Activated CD8-positive, alpha-beta memory T cell treated with anti-CD3 and anti-CD28 coated beads for 4 hours (primary cell): ENCODE measurements at regions not wholly inside any gene's neighbourhood (a gene's known extent, or its start where the extent isn't known, plus 50 kb on each side); places are given as distances from the start of the nearest gene placed in this dataset.

Experiments
- DNase-seq, 2 donors: peaks; one replicate each; pipeline ENCODE4 v3.0.0-alpha.2; 2020; ENCODE audit warnings: low read depth in 2 of 2

- DNase-seq, result no peak
Measured at GRCh38 chr2:831225-831536, 119.5 kb upstream of the SNTG2 start.

DNA sequence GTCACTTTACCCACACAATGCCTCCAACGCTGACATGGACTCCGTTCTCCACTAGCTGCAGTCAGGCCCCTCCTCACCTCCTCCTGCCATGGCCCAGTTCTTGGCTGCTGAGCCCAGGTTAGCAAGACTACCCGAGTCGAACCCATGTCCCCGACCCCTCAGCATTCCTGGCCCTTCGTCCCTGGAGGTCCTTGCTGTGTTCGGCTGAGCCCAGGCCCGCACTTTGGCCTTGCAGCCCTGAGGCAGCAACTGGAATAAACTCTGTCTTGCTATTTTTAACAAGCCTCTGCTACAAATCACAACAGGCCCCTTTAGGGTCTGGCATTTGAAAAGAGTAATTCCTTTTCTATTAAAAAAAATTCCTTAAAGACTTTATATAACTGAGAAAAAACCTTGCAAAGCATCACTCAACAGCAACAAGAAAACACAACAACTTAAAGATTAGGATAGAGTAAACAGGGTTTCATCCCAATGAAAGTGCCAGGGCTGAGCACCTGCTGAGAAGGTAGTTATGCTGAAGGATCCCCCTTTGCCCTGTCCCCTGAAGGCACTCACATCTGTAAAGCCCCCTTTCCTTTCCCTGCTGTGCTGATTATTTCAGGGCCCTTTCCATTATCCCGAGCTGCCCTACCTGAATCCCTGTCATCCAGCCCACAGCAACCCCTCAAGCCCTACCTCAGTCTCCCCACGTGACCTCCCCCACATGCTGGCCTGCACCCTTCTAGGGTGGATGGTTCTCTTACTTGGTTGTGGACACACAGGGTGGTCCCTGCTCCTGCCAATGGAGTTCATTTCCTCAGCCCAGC lies 120.0 kb upstream of the SNTG2 start:
- no peak for DNase-seq

- no peak for DNase-seq
Measured at GRCh38 chr2:829047-829446, 121.6 kb upstream of the SNTG2 start.

GRCh38 chr2:824954-825353 lies 125.7 kb upstream of the SNTG2 start:
- DNase-seq, result no peak

DNA sequence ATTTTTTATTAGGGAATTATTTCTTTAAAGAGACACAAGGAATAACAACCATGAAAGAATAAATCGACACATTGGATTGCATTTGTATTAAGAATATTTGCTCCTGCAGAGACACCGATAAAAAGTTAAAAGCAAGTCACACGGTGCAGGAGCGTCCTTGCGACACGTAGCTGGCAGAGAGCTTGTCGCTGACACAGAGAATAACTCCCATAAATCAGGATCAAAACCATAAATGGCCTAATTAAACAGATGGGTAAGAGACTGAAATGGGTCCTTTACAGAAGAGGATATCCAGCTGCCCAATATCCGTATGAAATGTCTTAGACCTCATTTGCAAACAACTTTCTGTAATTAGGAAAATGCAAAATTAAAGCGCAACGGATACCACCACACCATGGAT lies 126.1 kb upstream of the SNTG2 start:
- DNase-seq, result no peak

- no peak for DNase-seq
Measured at GRCh38 chr2:821546-821945, 129.1 kb upstream of the SNTG2 start.

DNA sequence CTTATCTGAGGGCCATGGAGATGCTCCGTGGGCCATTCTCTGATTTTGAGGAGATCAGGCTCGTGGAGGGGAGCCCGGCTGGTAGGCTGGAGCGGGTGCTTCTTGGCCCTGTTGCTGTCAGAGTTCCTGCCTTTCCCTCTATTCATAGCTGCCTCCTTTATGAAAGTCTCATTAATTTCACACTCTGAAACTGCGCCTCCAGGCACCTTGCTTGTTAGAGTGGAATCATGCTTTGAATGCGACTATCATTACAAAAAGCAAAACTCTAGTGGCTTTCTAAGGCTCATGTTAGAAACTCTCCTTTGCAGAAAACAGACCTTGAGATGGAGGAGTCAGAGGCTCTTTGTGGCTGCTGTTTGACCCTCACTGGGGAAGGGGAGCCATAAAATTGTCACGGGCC lies 131.0 kb upstream of the SNTG2 start:
- DNase-seq, result no peak

DNA sequence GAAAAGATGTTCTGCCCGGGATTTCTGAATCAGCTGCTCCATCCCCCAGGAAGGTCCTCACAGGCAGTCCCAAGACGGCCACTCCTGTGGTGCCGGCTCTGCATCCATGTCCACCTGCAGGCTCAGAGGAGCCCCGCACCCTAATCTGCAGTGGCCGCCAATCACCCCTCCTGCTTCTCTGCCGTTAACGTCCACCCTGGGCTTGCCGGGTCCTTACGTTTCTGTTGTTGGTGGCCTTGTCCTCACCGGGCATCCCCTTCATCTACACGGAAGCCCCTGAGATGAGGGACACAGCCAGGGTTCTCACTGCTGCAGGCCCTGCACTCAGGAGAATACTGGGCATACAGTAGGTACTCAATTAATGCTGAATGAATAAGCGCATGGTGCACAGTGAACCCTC lies 131.5 kb upstream of the SNTG2 start:
- no peak for DNase-seq

DNA sequence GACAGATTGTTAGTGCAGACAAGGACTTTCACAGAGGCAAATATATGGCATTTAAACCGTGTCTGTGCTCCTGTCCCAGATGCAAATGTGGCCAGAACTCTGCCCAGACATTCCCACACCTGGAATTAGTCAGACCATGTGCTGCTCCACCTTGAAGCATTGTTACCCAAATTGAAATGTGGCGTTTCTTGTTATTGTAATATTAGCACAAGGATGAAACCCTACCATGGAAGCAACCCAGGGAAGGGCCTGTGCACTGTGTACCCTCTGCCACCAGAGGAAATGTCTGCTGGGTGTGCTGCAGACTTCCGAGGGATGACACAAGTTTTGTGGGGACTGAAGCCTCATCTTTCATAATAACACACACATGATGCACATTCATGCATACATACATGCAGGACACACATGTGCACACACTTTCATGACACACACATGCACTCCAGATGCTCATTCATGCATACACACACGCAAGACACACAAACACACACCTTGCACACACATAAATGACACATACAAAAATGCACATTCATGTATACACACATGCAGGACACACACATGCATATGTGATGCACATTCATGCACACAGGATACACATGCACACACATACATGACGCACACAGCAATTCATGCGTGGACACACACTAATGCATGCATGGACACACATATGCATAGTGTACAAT lies 133.2 kb upstream of the SNTG2 start:
- DNase-seq, result no peak

DNA sequence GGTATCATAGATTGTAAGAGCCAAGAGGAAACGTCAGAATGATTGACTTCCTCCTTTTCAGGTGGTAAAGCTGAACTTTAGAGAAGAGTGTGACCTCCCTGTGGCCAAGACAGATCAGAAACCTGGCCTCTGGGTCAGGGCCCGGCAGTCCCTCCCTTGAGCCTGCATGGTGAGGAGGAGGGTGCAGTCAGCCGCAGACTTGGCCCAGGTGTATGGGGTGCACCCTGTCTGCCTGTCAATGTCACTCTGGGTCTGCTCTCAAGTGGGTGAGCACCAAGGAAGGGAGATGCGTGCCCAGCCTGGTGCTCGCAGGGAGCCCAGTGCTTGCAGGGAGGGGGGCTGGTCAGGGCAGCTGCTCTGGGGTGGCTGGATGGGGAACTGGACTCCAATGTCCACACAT lies 134.4 kb upstream of the SNTG2 start:
- DNase-seq, result no peak

GRCh38 chr2:810397-810796 lies 133.2 kb upstream of the TMEM18 start:
- DNase-seq, result no peak

- no peak for DNase-seq
Measured at GRCh38 chr2:807300-807699, 130.1 kb upstream of the TMEM18 start.

DNA sequence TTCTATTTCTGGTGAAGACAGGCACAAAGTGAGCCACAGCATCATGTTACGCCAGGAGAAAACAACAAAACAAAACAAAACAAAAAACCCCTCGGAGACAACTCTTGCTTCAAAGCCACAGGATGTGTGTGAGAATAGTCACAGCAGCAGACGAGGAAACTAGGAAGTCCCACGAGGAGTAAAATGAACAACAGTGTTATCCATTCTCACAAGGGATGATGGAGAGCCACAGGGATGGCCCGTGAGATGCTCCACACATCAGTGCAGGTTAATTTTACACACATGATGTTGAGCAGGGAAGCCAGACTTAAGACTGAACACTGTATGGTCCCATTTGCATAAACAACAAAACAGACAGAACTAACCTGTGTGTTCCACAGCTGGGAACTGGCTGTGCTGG lies 128.5 kb upstream of the TMEM18 start:
- no peak for DNase-seq

DNA sequence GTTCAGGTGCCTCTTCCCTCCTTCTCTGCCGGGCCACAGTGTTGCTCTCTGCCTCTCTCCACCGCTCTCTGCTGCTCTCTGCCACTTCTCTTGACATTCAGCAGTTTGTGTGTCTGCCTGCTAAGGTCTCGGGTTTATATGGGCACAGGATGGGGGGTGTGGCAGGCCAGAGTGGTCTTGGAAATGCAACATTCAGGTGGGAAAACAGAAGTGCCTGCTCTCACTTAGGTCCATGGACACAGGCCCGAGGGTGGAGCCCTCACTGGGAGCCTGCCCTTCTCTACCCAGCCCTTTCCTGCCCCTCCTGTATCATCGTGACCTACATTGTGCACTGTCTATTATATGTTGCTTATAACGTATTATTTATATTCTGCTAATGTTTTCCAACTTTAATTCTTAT lies 120.8 kb upstream of the TMEM18 start:
- DNase-seq, result no peak

GRCh38 chr2:797556-797955 lies 120.3 kb upstream of the TMEM18 start:
- DNase-seq, result no peak

DNA sequence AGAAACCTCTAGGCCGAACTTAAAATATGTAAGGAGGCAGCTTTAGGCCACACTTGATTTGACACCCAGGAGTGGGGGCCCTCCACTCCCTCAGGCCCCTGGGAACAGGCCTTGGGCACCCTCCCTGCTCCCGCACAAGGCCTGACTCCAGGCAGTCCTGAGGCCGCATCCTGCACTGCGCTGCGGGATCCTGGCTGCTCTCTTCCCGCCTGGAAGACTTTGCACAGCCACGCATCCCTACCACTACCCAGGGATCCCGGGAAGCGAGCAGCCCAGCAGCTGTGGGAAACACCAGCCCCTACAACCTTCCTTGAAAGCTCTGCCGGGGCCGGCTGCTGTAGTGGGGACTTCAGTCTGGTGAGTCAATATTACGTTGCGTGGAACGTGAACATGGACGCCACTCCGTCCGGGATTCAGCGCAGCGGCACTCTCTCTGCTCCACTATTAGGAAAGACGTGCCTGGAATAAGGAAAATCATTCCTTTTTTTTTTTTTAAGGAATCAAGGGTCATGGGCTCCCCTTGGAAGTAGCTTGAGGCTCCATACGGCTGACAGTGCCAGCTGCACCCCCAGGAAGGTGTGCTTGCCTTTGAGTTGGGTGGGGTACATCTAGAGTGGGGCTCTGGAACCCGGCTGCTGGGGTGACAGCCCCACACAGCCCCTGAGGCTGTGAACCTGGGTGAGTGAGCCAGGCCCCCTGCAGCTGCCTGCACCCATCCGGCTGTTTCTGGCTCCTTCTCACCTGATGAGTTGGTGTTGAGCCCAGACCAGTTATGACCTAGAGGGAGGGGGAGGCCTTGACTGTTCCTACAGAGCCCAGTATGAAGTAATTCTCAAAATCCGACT lies 119.2 kb upstream of the TMEM18 start:
- DNase-seq, result no peak

DNA sequence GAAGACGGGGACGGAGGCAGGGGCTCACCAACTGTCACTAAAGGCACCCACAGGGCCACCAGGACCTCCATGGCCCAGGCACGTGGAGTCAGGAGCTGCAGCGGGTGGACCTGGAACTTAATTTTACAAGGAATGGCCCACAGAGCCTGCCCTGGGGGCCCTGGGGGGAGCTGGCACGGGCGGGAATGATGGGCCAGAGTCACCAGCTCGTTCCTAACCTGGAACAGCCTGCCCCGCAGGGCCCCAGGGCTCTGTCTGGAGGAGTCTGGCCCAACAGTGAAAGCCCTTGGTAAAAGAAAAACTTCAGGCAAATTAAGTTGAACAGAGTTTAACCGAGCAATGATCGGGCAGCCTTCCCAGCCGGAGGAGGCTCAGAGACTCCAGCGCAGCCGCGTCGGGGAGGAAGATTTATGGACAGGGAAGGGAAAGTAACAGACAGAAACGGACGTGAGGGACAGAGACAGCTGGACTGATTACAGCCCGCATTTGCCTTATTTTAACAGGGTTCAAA lies 118.4 kb upstream of the TMEM18 start:
- no peak for DNase-seq

DNA sequence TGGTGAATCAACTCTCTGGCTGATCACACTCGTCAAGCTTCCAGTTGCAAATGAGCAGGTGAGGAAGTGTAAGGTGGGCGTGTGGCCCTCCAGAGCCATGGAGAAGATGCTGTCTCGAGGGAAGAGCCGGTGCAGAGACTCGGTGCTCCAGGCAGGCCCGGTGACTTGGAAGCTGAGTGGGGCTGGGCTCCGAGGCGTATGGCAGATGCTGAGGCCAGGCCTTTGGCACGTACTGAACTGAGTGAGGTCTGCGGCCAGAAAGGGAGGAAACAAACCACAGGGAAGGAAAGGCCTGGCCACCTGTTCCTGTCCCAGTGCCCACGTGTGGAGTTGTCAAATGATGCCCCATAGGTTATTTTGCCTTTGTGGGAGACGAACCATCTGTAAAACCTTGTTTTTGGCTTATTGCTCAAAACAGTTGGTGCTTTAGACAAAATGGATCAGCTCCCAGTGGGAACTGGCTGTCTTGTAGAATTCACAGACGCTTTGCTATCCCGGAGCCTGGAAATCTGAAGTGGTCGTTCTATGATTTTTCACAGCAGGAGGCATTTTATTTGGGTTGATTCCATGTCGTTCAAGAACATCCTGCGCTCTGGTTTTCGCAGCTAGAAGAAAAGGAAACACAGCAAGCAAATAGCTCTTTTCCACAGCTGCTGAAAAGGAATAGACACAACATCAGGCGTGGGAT lies 117.5 kb upstream of the TMEM18 start:
- DNase-seq, result no peak

DNA sequence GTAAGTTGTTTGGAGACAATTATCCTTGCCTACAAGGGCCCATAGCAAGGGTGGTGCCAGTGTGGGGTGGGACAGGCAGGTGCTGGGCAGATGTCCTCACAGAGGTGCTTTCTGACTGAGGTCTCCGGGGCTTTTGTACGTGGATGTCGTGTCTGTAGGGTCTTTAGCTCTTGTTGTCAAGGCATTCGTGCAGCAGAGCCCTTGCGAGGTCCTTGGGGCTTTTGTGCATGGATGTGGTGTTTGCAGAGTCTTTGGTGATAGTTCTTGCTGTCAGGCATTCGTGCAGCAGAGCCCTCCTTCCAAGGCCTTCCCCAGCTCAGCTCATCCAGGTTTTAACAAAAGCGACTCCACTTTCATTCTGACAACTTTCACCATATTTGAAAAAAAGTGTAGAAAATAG lies 116.0 kb upstream of the TMEM18 start:
- DNase-seq, result no peak

GRCh38 chr2:792687-793086 lies 115.5 kb upstream of the TMEM18 start:
- DNase-seq, result no peak

GRCh38 chr2:790634-791245 lies 113.5 kb upstream of the TMEM18 start:
- no peak for DNase-seq

GRCh38 chr2:790081-790480 lies 112.9 kb upstream of the TMEM18 start:
- DNase-seq, result no peak
